ENCODE measurements at regions not wholly inside any gene's neighbourhood (a gene's known extent, or its start where the extent isn't known, plus 50 kb on each side); places are given as distances from the start of the nearest gene placed in this dataset.

GRCh38 chr12:85603556-85603955, 232.7 kb downstream of the RASSF9 start:
- 40% methylated on average over 2 of the region's 2 CpGs for WGBS
- TF ChIP-seq POLR2A (IDR thresholded peaks at IDR 0.05; ENCODE audit: low read depth) = no peak
- no peak for TF ChIP-seq EP300 (IDR thresholded peaks at IDR 0.05)
- no peak for TF ChIP-seq POLR2AphosphoS5 (IDR thresholded peaks at IDR 0.05)
- H3K9me3 ChIP-seq = no peaks in the 10 kb centered on the region

GRCh38 chr12:85606455-85606854, 229.8 kb downstream of the RASSF9 start:
- no peaks in the 10 kb centered on the region for H3K4me1 ChIP-seq
- H3K36me3 ChIP-seq = no peaks in the 10 kb centered on the region
- no peaks in the 10 kb centered on the region for H3K27me3 ChIP-seq
- H3K4me3 ChIP-seq = no peak overlapping the region
- no peak for DNase-seq (ENCODE audit: extremely low spot score)
- no peak overlapping the region for H3K27ac ChIP-seq (replicated peaks in 1 of 4)
- no peaks in the 10 kb centered on the region for H3K9me3 ChIP-seq
- WGBS = 96% methylated on average over 1 of the region's 2 CpGs
- no peak for TF ChIP-seq POLR2AphosphoS5 (IDR thresholded peaks at IDR 0.05)
- TF ChIP-seq POLR2A (IDR thresholded peaks at IDR 0.05; ENCODE audit: low read depth) = no peak
- TF ChIP-seq EP300 (IDR thresholded peaks at IDR 0.05) = no peak
- TF ChIP-seq CTCF (IDR thresholded peaks at IDR 0.05) = no peak
- intact Hi-C loops (cut with DNase I) = no loop called here

More at GRCh38 chr12:85603556-85603955, 232.7 kb downstream of the RASSF9 start:
- no peak overlapping the region for H3K4me3 ChIP-seq
- H3K27me3 ChIP-seq = no peaks in the 10 kb centered on the region
- no peak for DNase-seq (ENCODE audit: extremely low spot score)
- H3K4me1 ChIP-seq = no peaks in the 10 kb centered on the region
- H3K27ac ChIP-seq (replicated peaks in 1 of 4) = no peak overlapping the region
- intact Hi-C loops (cut with DNase I) = no loop called here
- H3K36me3 ChIP-seq = no peaks in the 10 kb centered on the region

GRCh38 chr12:85609778-85610177, 226.4 kb downstream of the RASSF9 start:
- no peak for DNase-seq (ENCODE audit: extremely low spot score)

GRCh38 chr12:85610194-85610593, 226.0 kb downstream of the RASSF9 start:
- 85% methylated on average over 4 of the region's 4 CpGs for WGBS
- no peak overlapping the region for H3K4me3 ChIP-seq
- H3K27me3 ChIP-seq = no peaks in the 10 kb centered on the region
- H3K36me3 ChIP-seq = no peaks in the 10 kb centered on the region
- H3K27ac ChIP-seq (replicated peaks in 1 of 4) = no peak overlapping the region
- intact Hi-C loops (cut with DNase I) = no loop called here
- no peaks in the 10 kb centered on the region for H3K4me1 ChIP-seq
- H3K9me3 ChIP-seq = no peaks in the 10 kb centered on the region
- DNase-seq (ENCODE audit: extremely low spot score) = no peak
- TF ChIP-seq POLR2A (IDR thresholded peaks at IDR 0.05; ENCODE audit: low read depth) = no peak
- no peak for TF ChIP-seq POLR2AphosphoS5 (IDR thresholded peaks at IDR 0.05)
- no peak for TF ChIP-seq CTCF (IDR thresholded peaks at IDR 0.05)
- TF ChIP-seq EP300 (IDR thresholded peaks at IDR 0.05) = no peak

More at GRCh38 chr12:85609778-85610177, 226.4 kb downstream of the RASSF9 start:
- intact Hi-C loops (cut with DNase I) = no loop called here
- no peak for TF ChIP-seq POLR2A (IDR thresholded peaks at IDR 0.05; ENCODE audit: low read depth)
- no peak for TF ChIP-seq CTCF (IDR thresholded peaks at IDR 0.05)
- TF ChIP-seq POLR2AphosphoS5 (IDR thresholded peaks at IDR 0.05) = no peak
- TF ChIP-seq EP300 (IDR thresholded peaks at IDR 0.05) = no peak
- no peaks in the 10 kb centered on the region for H3K4me1 ChIP-seq
- no peak overlapping the region for H3K27ac ChIP-seq (replicated peaks in 1 of 4)
- no peaks in the 10 kb centered on the region for H3K27me3 ChIP-seq
- H3K9me3 ChIP-seq = no peaks in the 10 kb centered on the region
- H3K4me3 ChIP-seq = no peak overlapping the region
- WGBS = 79% methylated on average over 2 of the region's 2 CpGs
- H3K36me3 ChIP-seq = no peaks in the 10 kb centered on the region

GRCh38 chr12:85616201-85616600, 220.0 kb downstream of the RASSF9 start:
- H3K36me3 ChIP-seq = no peaks in the 10 kb centered on the region
- H3K9me3 ChIP-seq = no peaks in the 10 kb centered on the region
- no peak for DNase-seq (ENCODE audit: extremely low spot score)
- no peak overlapping the region for H3K4me3 ChIP-seq
- no peaks in the 10 kb centered on the region for H3K4me1 ChIP-seq
- 85% methylated on average over 2 of the region's 2 CpGs for WGBS
- intact Hi-C loops (cut with DNase I) = no loop called here
- TF ChIP-seq POLR2A (IDR thresholded peaks at IDR 0.05; ENCODE audit: low read depth) (no peak), CTCF (IDR thresholded peaks at IDR 0.05) (no peak)
- H3K27me3 ChIP-seq = no peaks in the 10 kb centered on the region
- H3K27ac ChIP-seq (replicated peaks in 1 of 4) = no peak overlapping the region

All from esophagus muscularis mucosa (tissue), 4 donors.